HG02759 (cell line): ENCODE measurements at regions not wholly inside any gene's neighbourhood (a gene's known extent, or its start where the extent isn't known, plus 50 kb on each side); places are given as distances from the start of the nearest gene placed in this dataset.
"Not testable (repeated sequence)": the region's sequence is repeated elsewhere in the genome, so short reads cannot be mapped to it uniquely, and the experiment has no call there.

ENCODE experiments used
- ATAC-seq: cut with Tn5 transposase; IDR thresholded peaks from one replicate; pipeline ENCODE4 v1.9.1; 2021; ENCODE audit warnings: mild to moderate bottlenecking, moderate library complexity; ENCODE audit not compliant: unreplicated experiment

- no peak for ATAC-seq
Measured at GRCh38 chr6:154598399-154598798, 87.9 kb upstream of the CNKSR3 start.

- no peak for ATAC-seq
Measured at GRCh38 chr6:154602296-154602695, 91.8 kb upstream of the CNKSR3 start.

- no peak for ATAC-seq
Measured at GRCh38 chr6:154602708-154603107, 92.2 kb upstream of the CNKSR3 start.

GRCh38 chr6:154604119-154604518, 93.6 kb upstream of the CNKSR3 start:
- ATAC-seq: no peak

GRCh38 chr6:154605178-154605881, 94.8 kb upstream of the CNKSR3 start:
- peak; percentile 43 for ATAC-seq

- ATAC-seq: no peak
Measured at GRCh38 chr6:154605882-154606370, 95.4 kb upstream of the CNKSR3 start.

GRCh38 chr6:154606457-154606856, 96.0 kb upstream of the CNKSR3 start:
- peak; percentile 86 for ATAC-seq

- no peak for ATAC-seq
Measured at GRCh38 chr6:154606860-154607259, 96.4 kb upstream of the CNKSR3 start.

GRCh38 chr6:154611241-154611640, 100.8 kb upstream of the CNKSR3 start:
- ATAC-seq: peak; percentile 22

- no peak for ATAC-seq
Measured at GRCh38 chr6:154611847-154612246, 101.4 kb upstream of the CNKSR3 start.

- no peak for ATAC-seq
Measured at GRCh38 chr6:154613137-154613676, 102.7 kb upstream of the CNKSR3 start.

GRCh38 chr6:154614101-154614500, 103.6 kb upstream of the CNKSR3 start:
- no peak for ATAC-seq

GRCh38 chr6:154614641-154615040, 104.2 kb upstream of the CNKSR3 start:
- ATAC-seq: no peak

- ATAC-seq: no peak
Measured at GRCh38 chr6:154615483-154616025, 105.1 kb upstream of the CNKSR3 start.

GRCh38 chr6:154617175-154617574, 106.7 kb upstream of the CNKSR3 start:
- no peak for ATAC-seq

- no peak for ATAC-seq
Measured at GRCh38 chr6:154619146-154619545, 108.7 kb upstream of the CNKSR3 start.

GRCh38 chr6:154621686-154622085, 111.2 kb upstream of the CNKSR3 start:
- ATAC-seq: no peak

- ATAC-seq: no peak
Measured at GRCh38 chr6:154622618-154623336, 110.4 kb upstream of the SCAF8 start.

GRCh38 chr6:154623391-154623790, 109.8 kb upstream of the SCAF8 start:
- no peak for ATAC-seq

- no peak for ATAC-seq
Measured at GRCh38 chr6:154624038-154624599, 109.1 kb upstream of the SCAF8 start.

GRCh38 chr6:154624727-154625126, 108.5 kb upstream of the SCAF8 start:
- not testable (repeated sequence) for ATAC-seq
